Nephron progenitor cell (in vitro differentiated cells): ENCODE measurements at regions not wholly inside any gene's neighbourhood (a gene's known extent, or its start where the extent isn't known, plus 50 kb on each side); places are given as distances from the start of the nearest gene placed in this dataset.

ENCODE experiments used
- DNase-seq: peaks from one replicate; pipeline ENCODE4 v3.0.0; 2021
- H3K27ac Mint-ChIP-seq: 2 replicates; pipeline ENCODE4 v1.8.0; 2021; ENCODE audit warnings: mild to moderate bottlenecking, moderate library complexity, mixed read lengths
- H3K27me3 Mint-ChIP-seq: 2 replicates; pipeline ENCODE4 v1.8.0; 2021; ENCODE audit warnings: mild to moderate bottlenecking, low read depth, mixed read lengths; ENCODE audit not compliant: poor library complexity
- H3K36me3 Mint-ChIP-seq: 2 replicates; pipeline ENCODE4 v1.8.0; 2021; ENCODE audit warnings: low read depth, mixed read lengths
- H3K4me1 Mint-ChIP-seq: 2 replicates; pipeline ENCODE4 v1.8.0; 2021; ENCODE audit warnings: mixed read lengths
- H3K4me3 Mint-ChIP-seq: 2 replicates; pipeline ENCODE4 v1.8.0; 2021; ENCODE audit warnings: mild to moderate bottlenecking, moderate library complexity, mixed read lengths
- H3K9me3 Mint-ChIP-seq: 2 replicates; pipeline ENCODE4 v1.8.0; 2021; ENCODE audit warnings: mild to moderate bottlenecking, moderate library complexity, mixed read lengths
- TF ChIP-seq, protein P1 (sequence below): fragments of 200-600 bp; sonication (generic); IDR thresholded peaks from 2 replicates; pipeline ENCODE4 v1.5.0; 2021; ENCODE audit warnings: antibody characterized with exemption

DNA sequence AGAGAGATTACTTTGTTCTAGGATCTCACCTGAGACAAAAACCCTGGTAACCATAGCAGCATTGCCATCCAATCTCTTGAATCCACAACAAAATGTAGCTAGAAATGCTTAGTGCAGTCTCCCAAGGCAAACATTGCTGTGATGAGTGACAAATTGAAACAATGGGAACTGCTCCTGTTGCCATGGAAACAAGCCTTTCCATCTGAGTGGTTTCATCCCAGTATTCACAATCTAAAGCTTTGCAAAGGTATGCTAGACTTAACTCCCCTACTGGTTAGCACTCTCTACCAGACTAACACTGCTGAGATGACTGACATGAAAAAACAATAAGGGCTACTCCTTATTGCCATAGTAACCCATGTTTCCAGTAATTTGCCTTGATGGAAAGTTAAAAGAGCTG is 172.6 kb upstream of the CNTN3 start:
- Mint-ChIP-seq H3K27me3 (peaks cover 3% of the 10 kb centered on the region), H3K36me3 (no peaks in the 10 kb centered on the region), H3K27ac (no peak overlapping the region), H3K4me3 (no peak overlapping the region), H3K9me3 (no peaks in the 10 kb centered on the region), H3K4me1 (no peaks in the 10 kb centered on the region)
- DNase-seq, result no peak
- TF ChIP-seq, protein P1, sequence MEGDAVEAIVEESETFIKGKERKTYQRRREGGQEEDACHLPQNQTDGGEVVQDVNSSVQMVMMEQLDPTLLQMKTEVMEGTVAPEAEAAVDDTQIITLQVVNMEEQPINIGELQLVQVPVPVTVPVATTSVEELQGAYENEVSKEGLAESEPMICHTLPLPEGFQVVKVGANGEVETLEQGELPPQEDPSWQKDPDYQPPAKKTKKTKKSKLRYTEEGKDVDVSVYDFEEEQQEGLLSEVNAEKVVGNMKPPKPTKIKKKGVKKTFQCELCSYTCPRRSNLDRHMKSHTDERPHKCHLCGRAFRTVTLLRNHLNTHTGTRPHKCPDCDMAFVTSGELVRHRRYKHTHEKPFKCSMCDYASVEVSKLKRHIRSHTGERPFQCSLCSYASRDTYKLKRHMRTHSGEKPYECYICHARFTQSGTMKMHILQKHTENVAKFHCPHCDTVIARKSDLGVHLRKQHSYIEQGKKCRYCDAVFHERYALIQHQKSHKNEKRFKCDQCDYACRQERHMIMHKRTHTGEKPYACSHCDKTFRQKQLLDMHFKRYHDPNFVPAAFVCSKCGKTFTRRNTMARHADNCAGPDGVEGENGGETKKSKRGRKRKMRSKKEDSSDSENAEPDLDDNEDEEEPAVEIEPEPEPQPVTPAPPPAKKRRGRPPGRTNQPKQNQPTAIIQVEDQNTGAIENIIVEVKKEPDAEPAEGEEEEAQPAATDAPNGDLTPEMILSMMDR, result no peak

DNA sequence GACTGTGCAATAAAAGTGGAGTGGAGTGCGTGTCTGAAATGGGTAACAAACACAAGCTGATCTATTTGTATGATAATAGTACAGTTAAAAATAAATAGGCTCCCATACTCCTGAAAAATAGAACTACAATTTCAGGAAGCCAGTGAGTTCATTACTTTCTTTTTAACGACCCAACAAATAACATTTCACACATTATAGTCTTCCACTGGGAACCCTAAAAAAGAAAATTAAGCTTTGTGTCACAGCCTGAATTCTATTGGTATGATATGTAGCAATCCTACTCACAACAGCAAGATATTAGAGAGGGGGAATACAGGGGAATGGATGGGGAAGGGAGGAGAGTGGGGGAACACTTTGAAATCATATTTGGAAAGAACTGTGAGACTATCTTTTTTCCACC is 156.9 kb upstream of the CNTN3 start:
- peaks cover 2% of the 10 kb centered on the region for H3K27me3 Mint-ChIP-seq
- TF ChIP-seq, protein P1, result no peak
- H3K9me3 Mint-ChIP-seq, result no peaks in the 10 kb centered on the region

DNA sequence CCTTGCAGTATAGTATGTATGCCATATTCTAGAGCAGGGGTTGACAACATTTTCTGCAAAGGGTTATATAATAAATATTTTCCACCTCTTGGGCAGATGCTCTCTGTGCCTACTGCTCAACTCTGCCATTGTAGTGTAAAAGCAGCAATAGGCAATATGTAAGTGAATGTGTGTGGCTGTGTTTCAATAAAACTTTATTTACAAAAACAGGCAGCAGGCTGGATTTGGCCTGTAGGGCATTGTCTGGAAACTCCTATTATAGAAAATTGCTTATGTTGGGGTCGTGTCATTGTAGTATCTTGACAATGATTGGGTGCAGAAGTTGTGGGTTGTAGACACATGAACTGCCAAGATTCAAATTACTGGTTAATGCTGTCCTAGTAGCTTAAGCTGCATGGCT is 153.6 kb upstream of the CNTN3 start:
- DNase-seq, result no peak
- TF ChIP-seq, protein P1, result no peak
- H3K4me3 Mint-ChIP-seq, result no peak overlapping the region
- H3K4me1 Mint-ChIP-seq, result no peaks in the 10 kb centered on the region
- no peaks in the 10 kb centered on the region for H3K9me3 Mint-ChIP-seq
- no peak overlapping the region for H3K27ac Mint-ChIP-seq
- no peaks in the 10 kb centered on the region for H3K27me3 Mint-ChIP-seq
- H3K36me3 Mint-ChIP-seq, result no peaks in the 10 kb centered on the region

More for the DNA sequence above, 156.9 kb upstream of the CNTN3 start:
- no peak overlapping the region for H3K27ac Mint-ChIP-seq
- DNase-seq, result no peak
- no peaks in the 10 kb centered on the region for H3K4me1 Mint-ChIP-seq
- no peak overlapping the region for H3K4me3 Mint-ChIP-seq
- no peaks in the 10 kb centered on the region for H3K36me3 Mint-ChIP-seq

DNA sequence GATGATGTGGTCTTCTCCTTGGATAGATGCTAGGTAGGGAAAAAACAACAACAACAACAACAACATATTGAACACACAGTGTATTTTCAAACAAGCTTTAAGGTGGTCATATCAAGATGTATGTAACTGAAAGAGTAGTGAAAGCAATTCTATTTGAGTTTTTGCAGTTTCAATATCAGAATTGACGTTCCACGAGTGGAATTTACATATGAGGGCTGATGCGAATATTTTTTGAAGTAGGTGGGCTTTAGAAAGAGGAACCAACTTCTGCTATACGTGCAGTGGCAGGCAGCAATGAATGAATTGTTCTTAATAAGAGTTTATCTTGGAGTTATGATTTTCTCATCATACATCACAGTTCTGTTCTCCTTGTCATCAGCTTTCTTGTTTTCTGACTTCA is 151.9 kb upstream of the CNTN3 start:
- Mint-ChIP-seq H3K36me3 (no peaks in the 10 kb centered on the region), H3K4me1 (no peaks in the 10 kb centered on the region), H3K9me3 (no peaks in the 10 kb centered on the region), H3K27me3 (no peaks in the 10 kb centered on the region), H3K27ac (no peak overlapping the region), H3K4me3 (no peak overlapping the region)
- TF ChIP-seq, protein P1, result no peak
- no peak for DNase-seq

DNA sequence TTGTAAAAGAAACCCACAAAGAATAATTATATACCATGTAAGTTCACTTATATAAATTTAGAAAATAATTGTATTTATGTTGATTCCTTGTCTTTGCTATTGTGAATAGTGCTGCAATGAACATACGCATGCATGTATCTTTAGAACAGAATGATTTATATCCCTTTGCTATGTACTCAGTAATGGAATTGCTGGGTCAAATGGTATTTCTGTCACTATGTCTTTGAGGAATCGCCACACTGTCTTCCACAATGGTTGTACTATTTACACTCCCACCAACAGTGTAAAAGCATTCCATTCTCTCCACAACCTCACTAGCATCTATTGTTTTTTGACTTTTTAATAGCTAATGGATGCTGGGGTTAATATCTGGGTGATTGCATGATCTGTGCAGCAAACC is 149.4 kb upstream of the CNTN3 start:
- H3K4me3 Mint-ChIP-seq, result no peak overlapping the region

DNA sequence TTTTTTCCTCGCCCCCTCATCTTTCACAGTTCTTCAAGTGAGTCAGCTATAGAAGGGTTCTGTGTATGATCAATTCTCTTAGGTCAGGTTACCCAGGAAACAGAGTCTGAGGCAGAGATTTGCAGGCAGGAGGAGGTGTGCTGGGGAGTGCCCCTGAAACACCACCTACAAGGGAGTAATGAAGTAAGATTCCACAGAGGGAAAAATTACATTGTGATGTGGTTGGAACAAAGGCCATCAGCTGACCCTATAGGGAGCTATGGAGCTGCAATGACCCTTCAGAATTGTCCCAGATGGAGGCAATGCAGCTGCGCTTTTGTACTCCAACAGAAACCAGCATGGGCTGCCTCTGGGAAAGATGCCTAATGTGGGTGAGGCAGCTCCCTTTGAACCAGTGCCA is 142.2 kb upstream of the CNTN3 start:
- Mint-ChIP-seq H3K4me3 (no peak overlapping the region), H3K27me3 (no peaks in the 10 kb centered on the region), H3K9me3 (no peaks in the 10 kb centered on the region), H3K4me1 (no peaks in the 10 kb centered on the region), H3K36me3 (no peaks in the 10 kb centered on the region), H3K27ac (no peak overlapping the region)
- DNase-seq, result no peak
- TF ChIP-seq, protein P1, result no peak

More for the DNA sequence above, 149.4 kb upstream of the CNTN3 start:
- no peaks in the 10 kb centered on the region for H3K9me3 Mint-ChIP-seq
- DNase-seq, result no peak
- H3K4me1 Mint-ChIP-seq, result no peaks in the 10 kb centered on the region
- no peaks in the 10 kb centered on the region for H3K27me3 Mint-ChIP-seq
- no peak overlapping the region for H3K27ac Mint-ChIP-seq
- TF ChIP-seq, protein P1, result no peak
- no peaks in the 10 kb centered on the region for H3K36me3 Mint-ChIP-seq
